Bronchial epithelial cell (primary cell): ENCODE measurements at regions not wholly inside any gene's neighbourhood (a gene's known extent, or its start where the extent isn't known, plus 50 kb on each side); places are given as distances from the start of the nearest gene placed in this dataset.

Source experiments
- DNase-seq: peaks from one replicate; pipeline ENCODE4 v3.0.0-alpha.2; 2010; ENCODE audit warnings: low read depth
- FAIRE-seq: peaks from 2 replicates; lab custom pipeline; 2011; peaks lifted over from hg19 to GRCh38; lab: Jason Lieb, UNC
- H3K27me3 ChIP-seq: 2 replicates; pipeline ENCODE4 v1.5.1; 2011; ENCODE audit warnings: low read length; ENCODE audit not compliant: control insufficient read depth, insufficient read depth
- H3K36me3 ChIP-seq: 2 replicates; pipeline ENCODE4 v1.5.1; 2011; ENCODE audit warnings: low read length; ENCODE audit not compliant: control insufficient read depth, insufficient read depth
- H3K4me3 ChIP-seq: 2 replicates; pipeline ENCODE4 v1.5.1; 2011; ENCODE audit warnings: mild to moderate bottlenecking, low read depth, low read length, control low read depth
- CTCF ChIP-seq: IDR thresholded peaks from 2 replicates; pipeline ENCODE4 v1.5.1; 2011; ENCODE audit warnings: mild to moderate bottlenecking, moderate library complexity, low read length, control low read depth, inconsistent platforms; ENCODE audit not compliant: insufficient read depth, severe bottlenecking

- Histone ChIP-seq H3K36me3 (no peaks in the 10 kb centered on the region), H3K4me3 (no peak overlapping the region), H3K27me3 (no peaks in the 10 kb centered on the region)
- no peak for FAIRE-seq
- no peak for DNase-seq
- no peak for TF ChIP-seq CTCF
Observed at GRCh38 chr4:95959182-95959581, 119.3 kb downstream of the PDHA2 start.

- H3K4me3 ChIP-seq, result no peak overlapping the region
- DNase-seq (no peak), FAIRE-seq (no peak)
- H3K36me3 ChIP-seq, result no peaks in the 10 kb centered on the region
- no peaks in the 10 kb centered on the region for H3K27me3 ChIP-seq
- no peak for TF ChIP-seq CTCF
Observed at GRCh38 chr4:95959633-95960032, 119.7 kb downstream of the PDHA2 start.

- TF ChIP-seq CTCF, result no peak
- FAIRE-seq (no peak), DNase-seq (peak; percentile 59)
- Histone ChIP-seq H3K36me3 (no peaks in the 10 kb centered on the region), H3K27me3 (no peaks in the 10 kb centered on the region), H3K4me3 (no peak overlapping the region)
Observed at GRCh38 chr4:95963456-95963855, 123.6 kb downstream of the PDHA2 start.

- DNase-seq (no peak), FAIRE-seq (no peak)
- H3K36me3 ChIP-seq, result no peaks in the 10 kb centered on the region
Observed at GRCh38 chr4:95979961-95980876, 140.3 kb downstream of the PDHA2 start.

GRCh38 chr4:95980877-95981360, 141.0 kb downstream of the PDHA2 start:
- no peak for FAIRE-seq
- no peaks in the 10 kb centered on the region for H3K27me3 ChIP-seq
- DNase-seq, result no peak
- H3K36me3 ChIP-seq, result no peaks in the 10 kb centered on the region
- no peak for TF ChIP-seq CTCF
- no peak overlapping the region for H3K4me3 ChIP-seq

More at GRCh38 chr4:95979961-95980876, 140.3 kb downstream of the PDHA2 start:
- Histone ChIP-seq H3K4me3 (no peak overlapping the region), H3K27me3 (no peaks in the 10 kb centered on the region)
- TF ChIP-seq CTCF, result no peak

- FAIRE-seq (no peak), DNase-seq (no peak)
- H3K4me3 ChIP-seq, result no peak overlapping the region
- no peaks in the 10 kb centered on the region for H3K27me3 ChIP-seq
- no peak for TF ChIP-seq CTCF
- no peaks in the 10 kb centered on the region for H3K36me3 ChIP-seq
Observed at GRCh38 chr4:95981591-95981990, 141.7 kb downstream of the PDHA2 start.
